Activated B cell treated with CpG ODN at 0.5 μM for 24 hours (primary cell): ENCODE measurements at regions not wholly inside any gene's neighbourhood (a gene's known extent, or its start where the extent isn't known, plus 50 kb on each side); places are given as distances from the start of the nearest gene placed in this dataset.
A peak's percentile ranks its signal among the peaks of the same experiment; 100 is the strongest.
"Not testable (repeated sequence)": the region's sequence is repeated elsewhere in the genome, so short reads cannot be mapped to it uniquely, and the experiment has no call there.

Experiments used
- ATAC-seq: fragments of 200-7000 bp; cut with Tn5 transposase; one replicate; pipeline ENCODE4 v1.10.0; 2021; ENCODE audit warnings: low read depth, mild to moderate bottlenecking, moderate library complexity
- CTCF ChIA-PET: fragments of 350-600 bp; sonication (Branson Sonifier 250); formaldehyde crosslinking; loops from one replicate; lab custom pipeline; 2021; ENCODE audit warnings: antibody characterized with exemption; lab: Charles Lee
- POLR2A ChIA-PET: fragments of 350-600 bp; sonication (Branson Sonifier 250); formaldehyde crosslinking; loops from one replicate; lab custom pipeline; 2021; ENCODE audit warnings: antibody characterized with exemption; lab: Charles Lee
- DNase-seq: peaks from one replicate; pipeline ENCODE4 v3.0.0; 2022
- H3K27ac Mint-ChIP-seq: one replicate; pipeline ENCODE4 v1.8.0; 2020; ENCODE audit warnings: mixed read lengths
- H3K27me3 Mint-ChIP-seq: one replicate; pipeline ENCODE4 v1.8.0; 2021; ENCODE audit warnings: mixed read lengths
- H3K36me3 Mint-ChIP-seq: one replicate; pipeline ENCODE4 v1.8.0; 2021; ENCODE audit warnings: low read depth, mixed read lengths
- H3K4me1 Mint-ChIP-seq: one replicate; pipeline ENCODE4 v1.8.0; 2021; ENCODE audit warnings: mixed read lengths
- H3K4me3 Mint-ChIP-seq: one replicate; pipeline ENCODE4 v1.8.0; 2020; ENCODE audit warnings: mild to moderate bottlenecking, mixed read lengths
- H3K9me3 Mint-ChIP-seq: one replicate; pipeline ENCODE4 v1.8.0; 2020; ENCODE audit warnings: mixed read lengths
- intact Hi-C: fragments of 100-400 bp; cut with micrococcal nuclease; formaldehyde crosslinking; loops from one replicate; pipeline ENCODE4 v1.15.1; 2024
- TF ChIP-seq, protein P1 (sequence below): fragments of 200-600 bp; IDR thresholded peaks from one replicate; pipeline ENCODE4 v1.8.0; 2022; ENCODE audit warnings: antibody characterized with exemption, mild to moderate bottlenecking

DNA sequence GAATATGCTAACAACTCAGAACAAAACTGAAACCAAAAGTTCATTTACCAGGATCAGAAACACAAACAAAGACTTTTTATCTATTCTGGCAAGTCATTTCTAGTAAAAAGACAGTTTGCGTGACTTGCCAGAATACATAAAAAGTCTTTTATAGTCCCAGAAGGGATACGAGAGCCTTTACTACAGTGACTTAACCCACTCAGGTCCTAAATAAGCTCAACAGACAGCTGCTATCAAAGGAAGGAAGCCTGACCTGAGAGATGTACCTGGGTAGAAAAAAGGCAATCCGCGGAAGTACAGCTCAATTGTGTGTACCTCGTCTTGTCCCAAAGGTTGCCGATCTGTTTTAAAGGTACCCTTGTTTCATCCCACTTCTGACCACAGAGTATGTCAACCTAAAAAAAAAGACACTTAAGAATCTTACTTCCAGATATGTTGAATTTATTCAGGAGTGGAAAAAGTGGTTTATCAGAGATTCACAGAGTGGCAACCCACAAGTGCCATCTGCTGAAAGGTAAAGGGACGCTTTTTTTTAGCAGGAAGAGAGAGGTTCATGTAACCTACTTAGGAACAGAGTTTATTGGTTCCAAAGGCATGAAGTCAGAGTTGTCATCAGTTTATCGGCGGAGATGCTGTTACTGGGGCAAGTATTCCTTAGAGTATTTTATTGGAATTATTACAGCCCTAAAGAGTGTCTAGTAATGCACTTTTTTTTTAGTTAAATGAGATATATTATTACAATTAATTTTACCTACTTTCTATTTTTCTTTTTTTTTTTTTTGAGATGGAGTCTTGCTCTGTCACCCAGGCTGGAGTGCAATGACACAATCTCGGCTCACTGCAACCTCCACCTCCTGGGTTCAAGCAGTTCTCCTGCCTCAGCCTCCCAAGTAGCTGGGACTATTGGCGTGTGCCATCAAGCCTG lies 69.7 kb upstream of the C1QTNF9B start:
- ChIA-PET CTCF (no interaction called here), POLR2A (no interaction called here)
- DNase-seq (no peak), ATAC-seq (no peak)
- H3K4me3 Mint-ChIP-seq: peak overlapping the region; percentile 25
- no peak overlapping the region for H3K27ac Mint-ChIP-seq
- no peaks in the 10 kb centered on the region for H3K27me3 Mint-ChIP-seq
- H3K36me3 Mint-ChIP-seq: no peaks in the 10 kb centered on the region
- intact Hi-C loops: no loop called here
- no peaks in the 10 kb centered on the region for H3K9me3 Mint-ChIP-seq
- TF ChIP-seq, protein P1, sequence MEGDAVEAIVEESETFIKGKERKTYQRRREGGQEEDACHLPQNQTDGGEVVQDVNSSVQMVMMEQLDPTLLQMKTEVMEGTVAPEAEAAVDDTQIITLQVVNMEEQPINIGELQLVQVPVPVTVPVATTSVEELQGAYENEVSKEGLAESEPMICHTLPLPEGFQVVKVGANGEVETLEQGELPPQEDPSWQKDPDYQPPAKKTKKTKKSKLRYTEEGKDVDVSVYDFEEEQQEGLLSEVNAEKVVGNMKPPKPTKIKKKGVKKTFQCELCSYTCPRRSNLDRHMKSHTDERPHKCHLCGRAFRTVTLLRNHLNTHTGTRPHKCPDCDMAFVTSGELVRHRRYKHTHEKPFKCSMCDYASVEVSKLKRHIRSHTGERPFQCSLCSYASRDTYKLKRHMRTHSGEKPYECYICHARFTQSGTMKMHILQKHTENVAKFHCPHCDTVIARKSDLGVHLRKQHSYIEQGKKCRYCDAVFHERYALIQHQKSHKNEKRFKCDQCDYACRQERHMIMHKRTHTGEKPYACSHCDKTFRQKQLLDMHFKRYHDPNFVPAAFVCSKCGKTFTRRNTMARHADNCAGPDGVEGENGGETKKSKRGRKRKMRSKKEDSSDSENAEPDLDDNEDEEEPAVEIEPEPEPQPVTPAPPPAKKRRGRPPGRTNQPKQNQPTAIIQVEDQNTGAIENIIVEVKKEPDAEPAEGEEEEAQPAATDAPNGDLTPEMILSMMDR: no peak
- peaks cover 4% of the 10 kb centered on the region for H3K4me1 Mint-ChIP-seq

DNA sequence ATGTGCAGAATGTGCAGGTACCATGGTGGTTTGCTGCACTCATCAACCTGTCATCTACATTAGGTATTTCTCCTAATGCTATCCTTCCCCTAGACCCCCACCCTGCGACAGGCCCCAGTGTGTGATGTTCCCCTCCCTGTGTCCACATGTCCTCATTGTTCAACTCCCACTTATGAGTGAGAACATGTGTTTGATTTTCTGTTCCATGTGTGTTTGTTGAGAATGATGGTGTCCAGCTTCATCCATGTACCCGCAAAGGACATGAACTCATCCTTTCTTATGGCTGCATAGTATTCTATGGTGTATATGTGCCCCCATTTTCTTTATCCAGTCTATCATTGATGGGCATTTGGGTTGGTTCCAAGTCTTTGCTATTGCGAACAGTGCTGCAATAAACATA lies 70.5 kb upstream of the C1QTNF9B start:
- POLR2A ChIA-PET, H3K9me3 Mint-ChIP-seq, DNase-seq, H3K27ac Mint-ChIP-seq, H3K4me3 Mint-ChIP-seq, ATAC-seq, H3K27me3 Mint-ChIP-seq, H3K4me1 Mint-ChIP-seq, CTCF ChIA-PET, H3K36me3 Mint-ChIP-seq: not testable (repeated sequence)
- intact Hi-C loops: loop anchor here (1.0 kb wide), 1 partner anchor 27 kb away; no protein-coding TSS in a partner anchor

DNA sequence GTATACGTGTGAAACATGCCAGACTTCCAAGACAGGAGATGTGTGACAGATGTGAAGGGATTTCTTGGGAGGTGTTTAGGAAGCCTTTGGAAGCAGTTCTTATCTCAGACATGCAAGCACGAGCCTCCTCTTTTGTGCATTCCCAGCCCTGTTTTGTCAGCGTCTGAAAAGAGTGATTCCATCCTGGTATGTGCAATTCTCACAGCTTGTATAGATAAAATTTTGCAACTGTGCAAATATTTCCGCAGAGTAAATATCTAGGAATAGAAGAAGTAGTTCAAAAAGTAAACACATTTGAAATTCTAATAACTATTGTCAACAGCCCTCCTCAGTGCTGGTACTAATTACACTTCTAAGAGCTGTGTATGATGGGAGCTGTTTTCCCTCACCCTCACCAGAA lies 72.3 kb upstream of the C1QTNF9B start:
- no peak for ATAC-seq
- CTCF ChIA-PET: interaction anchor here (1.0 kb wide), 1 partner anchor 9 kb away, joined by 3 read pairs; no protein-coding TSS in a partner anchor
- H3K4me1 Mint-ChIP-seq: peaks cover 4% of the 10 kb centered on the region
- H3K4me3 Mint-ChIP-seq: no peak overlapping the region
- no peaks in the 10 kb centered on the region for H3K27me3 Mint-ChIP-seq
- TF ChIP-seq, protein P1: no peak
- no peak for DNase-seq
- intact Hi-C loops: no loop called here
- H3K9me3 Mint-ChIP-seq: no peaks in the 10 kb centered on the region
- H3K27ac Mint-ChIP-seq: no peak overlapping the region
- POLR2A ChIA-PET: no interaction called here
- no peaks in the 10 kb centered on the region for H3K36me3 Mint-ChIP-seq

DNA sequence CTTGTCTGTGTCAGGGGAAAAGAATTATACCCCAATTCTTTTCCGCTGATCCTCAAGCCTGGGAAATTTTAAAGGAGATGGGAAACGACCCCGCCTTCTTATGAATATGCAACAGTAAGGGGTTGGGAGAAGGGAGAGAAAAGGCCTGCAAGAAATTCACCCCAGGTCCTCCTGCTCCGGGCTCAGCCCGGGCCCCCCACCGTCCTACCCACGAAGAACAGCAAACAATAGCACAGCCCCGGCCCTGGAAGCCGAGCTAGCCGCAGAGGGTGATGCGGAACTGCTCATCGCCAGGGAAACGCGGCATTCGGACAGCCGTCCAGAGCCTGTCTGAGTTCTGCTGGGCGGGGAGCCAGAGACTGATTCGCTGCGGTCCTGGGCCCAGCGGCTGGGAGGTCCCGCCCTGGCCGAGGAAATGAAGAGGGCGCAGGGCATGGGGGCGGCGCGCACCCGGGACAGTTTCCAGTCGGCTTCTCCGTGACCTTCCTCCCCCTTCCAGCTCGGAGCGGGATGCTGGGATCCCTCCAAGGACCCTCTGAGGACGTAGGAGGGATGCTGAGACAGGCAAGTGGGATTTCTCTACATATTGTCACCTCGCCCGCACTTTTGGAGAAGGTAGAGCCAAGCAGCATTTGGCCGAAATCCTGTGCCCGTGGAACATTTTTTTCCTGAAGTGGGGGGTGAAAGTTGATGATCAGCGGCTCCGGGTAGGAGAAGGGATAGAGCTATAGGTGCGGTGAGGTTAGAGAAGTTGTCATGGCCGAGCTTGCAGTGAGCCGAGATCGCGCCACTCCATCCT lies 82.3 kb upstream of the C1QTNF9B start:
- CTCF ChIA-PET: no interaction called here

DNA sequence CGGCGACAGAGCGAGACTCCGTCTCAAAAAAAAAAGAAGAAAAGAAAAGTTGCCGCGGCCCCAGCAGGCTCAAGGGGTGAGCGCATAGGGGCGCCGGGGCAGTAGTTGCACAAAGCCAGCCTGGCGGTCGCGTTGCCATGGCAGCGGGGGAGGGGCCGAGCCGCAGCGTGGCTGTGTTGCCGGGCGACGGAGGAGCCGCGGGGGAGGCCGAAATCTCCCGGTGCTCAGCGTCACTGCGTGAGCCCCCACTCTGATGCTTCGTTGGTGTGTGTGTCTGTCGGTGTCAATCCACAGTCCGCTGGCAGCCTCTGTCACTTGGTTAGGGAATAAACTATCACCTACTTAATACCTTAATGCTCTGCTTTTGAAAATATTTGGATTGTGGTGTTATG lies 82.9 kb upstream of the C1QTNF9B start:
- Mint-ChIP-seq H3K36me3 (no peaks in the 10 kb centered on the region), H3K27me3 (peaks cover 42% of the 10 kb centered on the region), H3K4me1 (peaks cover 14% of the 10 kb centered on the region), H3K27ac (no peak overlapping the region), H3K9me3 (no peaks in the 10 kb centered on the region), H3K4me3 (peak overlapping the region; percentile 85)
- peak; percentile 66 for DNase-seq
- ChIA-PET POLR2A (no interaction called here), CTCF (no interaction called here)
- TF ChIP-seq, protein P1: no peak
- intact Hi-C loops: no loop called here
- ATAC-seq: peak; percentile 86

More for the DNA sequence above, 82.3 kb upstream of the C1QTNF9B start:
- TF ChIP-seq, protein P1: no peak
- Mint-ChIP-seq H3K4me3 (peak overlapping the region; percentile 85), H3K27ac (no peak overlapping the region), H3K36me3 (no peaks in the 10 kb centered on the region), H3K4me1 (peaks cover 14% of the 10 kb centered on the region), H3K27me3 (peaks cover 41% of the 10 kb centered on the region), H3K9me3 (no peaks in the 10 kb centered on the region)
- POLR2A ChIA-PET: no interaction called here
- intact Hi-C loops: no loop called here
- DNase-seq (peak; percentile 19), ATAC-seq (peak; percentile 42)
